Fibroblast of pulmonary artery (primary cell): ENCODE measurements at regions not wholly inside any gene's neighbourhood (a gene's known extent, or its start where the extent isn't known, plus 50 kb on each side); places are given as distances from the start of the nearest gene placed in this dataset.

ENCODE experiments used
- DNase-seq: peaks from one replicate; pipeline ENCODE4 v3.0.0-alpha.2; 2010; ENCODE audit warnings: low read depth
- H3K4me3 ChIP-seq: replicated peaks from 2 replicates; pipeline ENCODE4 v1.5.1; 2011; ENCODE audit warnings: low read depth, mild to moderate bottlenecking, control low read depth, low read length, moderate library complexity
- CTCF ChIP-seq: IDR thresholded peaks from 2 replicates; pipeline ENCODE4 v1.5.1; 2011; ENCODE audit warnings: mild to moderate bottlenecking, control low read depth, low read length, inconsistent platforms; ENCODE audit errors: missing control alignments

DNA sequence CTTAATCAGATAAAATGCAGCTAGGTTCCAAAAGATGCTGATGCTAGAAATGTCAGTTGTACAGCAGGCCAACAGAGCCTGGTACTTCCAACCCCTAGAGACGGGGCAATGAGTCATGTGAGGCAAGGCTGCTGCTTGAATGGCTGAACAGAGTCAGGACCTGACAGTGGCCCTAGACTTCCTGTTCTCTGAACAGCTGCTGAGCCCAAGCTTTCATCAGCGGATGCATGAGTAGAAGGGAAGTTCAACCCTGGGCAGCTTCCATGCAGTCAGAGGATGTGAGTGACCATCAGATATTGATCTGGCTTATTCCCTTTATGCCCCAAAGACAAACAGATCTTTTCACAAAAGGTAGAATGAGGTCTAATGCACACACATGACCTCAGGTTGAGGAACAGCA is 282.9 kb upstream of the COL8A1 start:
- no peak for TF ChIP-seq CTCF

DNA sequence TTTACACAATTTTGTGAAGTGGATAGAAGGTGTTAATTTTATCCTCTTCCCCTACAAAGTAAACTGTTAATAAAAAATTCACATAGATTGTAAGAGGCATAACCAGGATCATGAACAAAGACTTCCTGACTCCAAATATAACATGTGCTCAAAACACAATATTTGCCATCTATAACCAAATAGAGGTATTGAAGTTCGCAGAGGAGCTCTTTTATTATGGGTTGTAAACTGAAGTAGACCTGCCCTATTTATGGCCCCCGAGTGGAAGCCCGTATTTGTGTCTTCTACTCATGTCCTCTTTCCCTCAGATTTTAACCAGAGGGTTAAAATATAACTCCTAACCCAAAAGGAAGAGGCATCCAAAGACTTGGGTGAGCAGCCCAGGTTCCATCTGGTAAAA is 285.6 kb upstream of the COL8A1 start:
- TF ChIP-seq CTCF = no peak
- DNase-seq = no peak
- no peak overlapping the region for H3K4me3 ChIP-seq

More for the DNA sequence above, 282.9 kb upstream of the COL8A1 start:
- H3K4me3 ChIP-seq = no peak overlapping the region
- peak; percentile 5 for DNase-seq

DNA sequence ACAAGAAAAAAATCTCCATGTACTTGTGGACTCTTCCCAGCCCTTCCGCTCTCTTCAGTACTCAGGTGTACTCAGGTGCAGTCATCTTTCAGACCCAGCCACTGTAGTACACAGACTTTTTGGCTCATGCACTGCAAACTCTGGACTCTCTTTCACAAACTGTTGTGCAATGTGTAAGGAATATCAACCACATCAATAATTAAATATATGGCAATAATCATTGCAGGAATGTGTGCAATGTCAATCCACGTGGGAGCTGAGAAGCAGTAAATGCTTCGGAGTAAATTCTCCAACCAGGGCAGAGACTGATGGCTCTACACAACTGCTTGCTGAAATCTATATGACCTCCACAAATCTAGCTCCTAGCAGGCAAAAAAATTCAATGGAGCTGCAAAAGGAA is 287.3 kb upstream of the COL8A1 start:
- no peak for DNase-seq
- TF ChIP-seq CTCF = no peak
- H3K4me3 ChIP-seq = no peak overlapping the region

DNA sequence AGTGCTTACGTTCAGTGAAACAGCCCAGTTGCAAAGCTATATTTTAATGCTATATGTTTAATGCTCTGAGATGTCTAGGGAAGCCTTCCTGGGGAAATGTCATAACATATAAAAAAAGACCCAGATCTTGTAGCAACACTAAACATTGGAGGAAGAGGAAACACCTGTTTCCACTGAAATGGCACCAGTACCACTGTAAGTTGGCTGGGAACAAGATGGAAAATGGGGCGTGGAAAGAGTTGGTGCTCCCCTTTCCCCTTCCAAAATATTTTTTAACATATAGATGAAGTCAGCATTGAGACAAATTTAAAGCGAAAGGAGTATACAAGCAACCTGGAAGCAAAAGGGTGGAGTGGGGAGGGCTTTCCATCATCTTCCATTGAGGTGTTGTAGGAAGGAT is 289.9 kb upstream of the COL8A1 start:
- DNase-seq = no peak
- H3K4me3 ChIP-seq = no peak overlapping the region
- TF ChIP-seq CTCF = no peak

DNA sequence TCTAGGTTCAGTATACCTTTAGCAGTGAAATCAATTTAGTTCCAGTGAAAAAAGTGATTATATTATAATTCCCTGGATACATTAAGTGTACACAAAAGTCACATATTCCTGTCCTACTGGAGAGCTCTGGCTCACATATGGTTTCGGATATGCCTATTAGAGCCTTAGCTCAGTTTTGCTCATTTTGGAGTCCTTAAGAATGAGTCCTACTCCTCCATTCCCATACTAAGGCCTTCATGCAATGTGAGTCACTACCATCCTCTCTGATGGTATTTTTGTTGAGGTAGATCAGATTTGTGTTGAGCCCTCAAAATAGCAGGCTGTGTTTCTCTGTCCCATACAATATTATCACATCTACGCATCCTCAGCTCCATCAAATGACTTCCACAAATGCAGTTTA is 294.2 kb upstream of the COL8A1 start:
- no peak for DNase-seq
- TF ChIP-seq CTCF = no peak
- no peak overlapping the region for H3K4me3 ChIP-seq

DNA sequence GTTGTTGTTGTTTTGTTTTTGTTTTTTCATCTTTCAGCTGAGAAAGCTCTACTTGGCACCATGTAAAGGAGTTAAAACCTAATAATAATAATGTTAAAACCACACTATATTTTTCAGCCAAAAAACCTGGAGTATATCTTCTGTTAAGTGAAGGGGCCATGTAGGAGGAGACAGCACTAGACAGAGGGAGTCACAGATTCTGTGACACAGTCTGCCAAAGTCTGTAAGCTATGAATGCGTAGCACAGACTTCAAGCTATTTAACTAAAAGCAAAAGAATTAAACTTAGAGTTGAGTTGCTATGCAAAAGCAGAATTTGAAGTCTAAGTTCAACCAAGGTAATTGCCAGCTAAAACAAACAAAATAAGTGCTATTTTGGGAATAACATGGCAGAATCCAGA is 296.0 kb upstream of the COL8A1 start:
- no peak overlapping the region for H3K4me3 ChIP-seq
- DNase-seq = no peak
- TF ChIP-seq CTCF = no peak

DNA sequence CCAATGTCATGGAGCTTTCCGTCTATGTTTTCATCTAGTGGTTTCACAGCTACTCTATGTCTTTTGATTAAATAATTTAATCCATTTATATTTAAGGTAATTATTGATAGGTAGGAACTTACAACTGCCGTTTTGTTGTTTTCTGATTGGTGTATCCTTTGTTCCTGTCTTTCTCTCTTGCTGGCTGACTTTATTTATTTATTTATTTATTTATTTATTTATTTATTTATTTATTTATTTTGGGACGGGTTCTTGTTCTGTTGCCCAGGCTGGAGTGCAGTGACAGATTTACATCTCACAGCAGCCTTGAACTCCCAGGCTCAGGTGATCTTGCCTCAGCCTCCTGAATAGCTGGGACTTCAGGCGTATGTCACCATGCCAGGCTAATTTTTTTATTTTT is 299.2 kb upstream of the COL8A1 start:
- no peak for TF ChIP-seq CTCF
- DNase-seq = no peak
- no peak overlapping the region for H3K4me3 ChIP-seq
